Prostate gland (tissue), 2 donors: ENCODE measurements at regions not wholly inside any gene's neighbourhood (a gene's known extent, or its start where the extent isn't known, plus 50 kb on each side); places are given as distances from the start of the nearest gene placed in this dataset.

Experiments
- DNase-seq: peaks from one replicate; pipeline ENCODE4 v3.0.0-alpha.2; 2019; ENCODE audit warnings: low spot score
- H3K27ac ChIP-seq, 2 donors: fragments of 200-600 bp; sonication (generic); 2 replicates each; pipeline ENCODE4 v1.5.1; 2017 to 2019
- H3K27me3 ChIP-seq: fragments of 200-600 bp; sonication (generic); replicated peaks from 2 replicates; pipeline ENCODE4 v1.5.1; 2019; ENCODE audit not compliant: insufficient read depth
- H3K36me3 ChIP-seq, 2 donors: fragments of 200-600 bp; sonication (generic); 1 replicate in 1 of 2; 2 replicates in 1 of 2; pipeline versions ENCODE4 v1.5.1 to v1.8.1; 2017 to 2019
- H3K4me1 ChIP-seq: fragments of 200-600 bp; sonication (generic); replicated peaks from 2 replicates; pipeline ENCODE4 v1.5.1; 2019
- H3K4me3 ChIP-seq, 2 donors: fragments of 200-600 bp; sonication (generic); 2 replicates each; pipeline ENCODE4 v1.5.1; 2017 to 2019
- H3K9me3 ChIP-seq: fragments of 200-600 bp; sonication (generic); 2 replicates; pipeline ENCODE4 v1.5.1; 2017
- POLR2A ChIP-seq: fragments of 450-650 bp; IDR thresholded peaks from one replicate; pipeline ENCODE4 v1.6.1; 2016; ENCODE audit warnings: antibody characterized with exemption, mild to moderate bottlenecking
- POLR2AphosphoS5 ChIP-seq: sonication (generic); formaldehyde crosslinking; IDR thresholded peaks from one replicate; pipeline ENCODE4 v1.6.1; 2017; ENCODE audit warnings: antibody characterized with exemption
- WGBS: methylation state at CpG from one replicate; pipeline ENCODE4 v1.1.5; 2018; 5-methylcytosine and 5-hydroxymethylcytosine counted together
- intact Hi-C: fragments of 100-400 bp; cut with DNase I; formaldehyde crosslinking; loops from one replicate; pipeline ENCODE4 v1.14.2; 2022
- TF ChIP-seq, protein P1 (sequence below), 4 experiments: fragments of 200-600 bp in 2 of 4; fragments of 450-650 bp in 2 of 4; sonication (generic) in 2 of 4; IDR thresholded peaks; 1 replicate in 3 of 4; 2 replicates in 1 of 4; pipeline ENCODE4 v1.5.1; 2016 to 2019; ENCODE audit warnings: antibody characterized with exemption in 4 of 4, mild to moderate bottlenecking in 2 of 4, moderate library complexity in 2 of 4

DNA sequence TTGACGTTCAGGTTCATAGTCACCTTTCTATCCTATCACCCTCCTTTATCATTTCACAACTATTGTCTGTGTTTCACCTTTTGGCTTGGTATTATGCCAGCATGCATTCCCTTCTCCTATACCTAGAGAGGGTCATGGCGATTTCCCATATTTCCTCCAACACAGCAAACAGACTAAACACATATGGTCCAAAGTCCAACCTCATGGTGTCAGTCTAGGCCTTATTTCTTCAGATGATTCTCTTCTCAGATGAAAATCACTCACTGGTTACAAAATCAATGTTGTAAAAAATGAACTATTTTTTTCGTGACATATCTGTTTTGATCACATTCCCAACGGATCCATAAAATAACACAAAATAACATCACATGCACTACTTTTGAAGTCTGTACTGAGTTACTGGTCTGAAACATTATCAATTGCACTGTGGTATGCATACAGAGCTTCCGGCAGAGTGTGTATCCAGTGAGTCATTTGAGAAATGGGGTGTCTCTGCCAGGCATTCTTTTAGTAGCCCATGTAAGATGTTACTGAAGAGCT, 204.8 kb upstream of the GALNT5 start:
- intact Hi-C loops = no loop called here
- no peak for TF ChIP-seq POLR2A
- TF ChIP-seq POLR2AphosphoS5 = no peak
- TF ChIP-seq, protein P1, sequence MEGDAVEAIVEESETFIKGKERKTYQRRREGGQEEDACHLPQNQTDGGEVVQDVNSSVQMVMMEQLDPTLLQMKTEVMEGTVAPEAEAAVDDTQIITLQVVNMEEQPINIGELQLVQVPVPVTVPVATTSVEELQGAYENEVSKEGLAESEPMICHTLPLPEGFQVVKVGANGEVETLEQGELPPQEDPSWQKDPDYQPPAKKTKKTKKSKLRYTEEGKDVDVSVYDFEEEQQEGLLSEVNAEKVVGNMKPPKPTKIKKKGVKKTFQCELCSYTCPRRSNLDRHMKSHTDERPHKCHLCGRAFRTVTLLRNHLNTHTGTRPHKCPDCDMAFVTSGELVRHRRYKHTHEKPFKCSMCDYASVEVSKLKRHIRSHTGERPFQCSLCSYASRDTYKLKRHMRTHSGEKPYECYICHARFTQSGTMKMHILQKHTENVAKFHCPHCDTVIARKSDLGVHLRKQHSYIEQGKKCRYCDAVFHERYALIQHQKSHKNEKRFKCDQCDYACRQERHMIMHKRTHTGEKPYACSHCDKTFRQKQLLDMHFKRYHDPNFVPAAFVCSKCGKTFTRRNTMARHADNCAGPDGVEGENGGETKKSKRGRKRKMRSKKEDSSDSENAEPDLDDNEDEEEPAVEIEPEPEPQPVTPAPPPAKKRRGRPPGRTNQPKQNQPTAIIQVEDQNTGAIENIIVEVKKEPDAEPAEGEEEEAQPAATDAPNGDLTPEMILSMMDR (IDR thresholded peaks at IDR 0.05) = no peak
- no peak overlapping the region for H3K4me3 ChIP-seq
- H3K27me3 ChIP-seq = no peaks in the 10 kb centered on the region
- no peaks in the 10 kb centered on the region for H3K36me3 ChIP-seq
- H3K27ac ChIP-seq = no peak overlapping the region
- WGBS = 70% methylated on average over 5 of the region's 5 CpGs
- no peak for DNase-seq
- H3K4me1 ChIP-seq = no peaks in the 10 kb centered on the region
- H3K9me3 ChIP-seq = no peaks in the 10 kb centered on the region

DNA sequence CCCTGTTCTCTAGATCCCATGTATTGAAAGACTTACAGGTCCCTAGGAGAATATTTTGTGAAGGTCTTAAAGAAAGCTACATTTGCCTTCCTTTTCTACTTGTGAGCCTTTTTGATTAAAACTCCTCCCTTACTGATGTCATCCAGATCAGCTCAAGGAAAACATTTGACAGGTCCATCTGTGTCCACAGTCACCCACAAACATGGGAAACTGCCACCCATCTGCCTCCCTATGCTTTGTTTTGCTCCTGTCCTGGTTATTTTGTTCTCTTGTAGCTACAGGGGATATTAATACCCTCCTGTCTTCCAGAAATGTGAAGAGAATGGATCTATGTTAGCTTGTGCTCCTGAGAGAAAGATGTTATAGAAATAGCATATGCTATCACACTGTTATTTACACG, 203.6 kb upstream of the GALNT5 start:
- Histone ChIP-seq H3K27me3 (no peaks in the 10 kb centered on the region), H3K4me1 (no peaks in the 10 kb centered on the region), H3K36me3 (no peaks in the 10 kb centered on the region), H3K4me3 (no peak overlapping the region), H3K27ac (no peak overlapping the region), H3K9me3 (no peaks in the 10 kb centered on the region)
- no peak for DNase-seq
- 94% methylated on average over 1 of the region's 1 CpG for WGBS
- intact Hi-C loops = no loop called here
- TF ChIP-seq POLR2AphosphoS5 (no peak), POLR2A (no peak)
- TF ChIP-seq, protein P1 (IDR thresholded peaks at IDR 0.05) = no peak

DNA sequence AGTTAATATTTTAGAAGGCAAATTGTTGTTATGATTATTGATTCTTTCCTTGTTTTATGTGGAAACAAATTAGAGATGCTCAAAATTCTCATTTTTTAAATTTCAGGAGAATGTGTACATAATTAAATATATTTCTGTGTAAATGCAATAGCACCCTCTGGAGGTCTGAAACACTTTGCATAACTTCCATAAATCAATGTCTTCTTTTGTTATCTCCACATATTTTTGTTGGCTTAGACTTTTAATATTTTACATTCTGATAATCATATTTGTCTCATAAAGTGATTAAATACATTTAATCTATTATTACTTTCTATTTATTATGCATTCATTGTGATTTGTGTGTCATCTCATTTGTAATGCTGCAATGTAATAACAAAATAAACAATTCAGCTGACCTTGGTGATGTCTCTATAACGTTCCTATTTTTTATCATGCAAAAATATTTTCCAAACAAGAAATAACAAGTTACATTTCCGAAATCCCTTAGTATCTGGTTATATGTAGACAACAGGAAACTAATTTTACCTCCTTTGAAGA, 201.8 kb upstream of the GALNT5 start:
- DNase-seq = no peak
- H3K27ac ChIP-seq = no peak overlapping the region
- no peaks in the 10 kb centered on the region for H3K36me3 ChIP-seq
- no peak for TF ChIP-seq POLR2AphosphoS5
- TF ChIP-seq, protein P1 (IDR thresholded peaks at IDR 0.05) = peak in 2 of 4 experiments; percentile 30 to 48
- TF ChIP-seq POLR2A = no peak
- no peaks in the 10 kb centered on the region for H3K9me3 ChIP-seq
- no peak overlapping the region for H3K4me3 ChIP-seq
- WGBS = 5% methylated on average over 2 of the region's 2 CpGs
- no peaks in the 10 kb centered on the region for H3K27me3 ChIP-seq
- intact Hi-C loops = no loop called here
- H3K4me1 ChIP-seq = no peaks in the 10 kb centered on the region

DNA sequence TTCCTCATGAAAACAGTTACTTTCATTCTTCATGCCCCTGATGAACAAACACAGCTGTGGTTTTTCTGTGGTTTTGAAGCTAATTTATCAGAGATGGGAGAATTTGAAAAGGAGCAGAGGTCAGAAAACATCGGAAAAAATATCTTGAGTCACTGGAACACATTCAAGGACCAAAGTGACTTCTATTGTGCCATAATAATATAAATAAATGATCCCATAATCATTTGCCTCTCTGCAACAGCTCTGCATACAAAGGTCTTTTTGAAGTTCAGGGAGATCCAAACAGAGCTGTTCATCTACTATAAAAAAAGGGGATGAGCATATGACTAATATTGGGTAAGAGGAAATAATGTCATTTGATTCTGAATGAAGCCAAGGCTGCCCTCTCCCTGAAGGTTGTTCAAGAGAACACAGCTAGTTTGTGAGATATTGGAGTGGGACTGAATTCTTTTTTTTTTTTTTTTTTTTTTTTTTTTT, 201.3 kb upstream of the GALNT5 start:
- intact Hi-C loops = no loop called here
- Histone ChIP-seq H3K27ac (no peak overlapping the region), H3K4me1 (no peaks in the 10 kb centered on the region), H3K36me3 (no peaks in the 10 kb centered on the region), H3K27me3 (no peaks in the 10 kb centered on the region), H3K9me3 (no peaks in the 10 kb centered on the region), H3K4me3 (no peak overlapping the region)
- 5% methylated on average over 1 of the region's 1 CpG for WGBS
- TF ChIP-seq POLR2A (no peak), POLR2AphosphoS5 (no peak)
- TF ChIP-seq, protein P1 (IDR thresholded peaks at IDR 0.05) = no peak
- DNase-seq = no peak

DNA sequence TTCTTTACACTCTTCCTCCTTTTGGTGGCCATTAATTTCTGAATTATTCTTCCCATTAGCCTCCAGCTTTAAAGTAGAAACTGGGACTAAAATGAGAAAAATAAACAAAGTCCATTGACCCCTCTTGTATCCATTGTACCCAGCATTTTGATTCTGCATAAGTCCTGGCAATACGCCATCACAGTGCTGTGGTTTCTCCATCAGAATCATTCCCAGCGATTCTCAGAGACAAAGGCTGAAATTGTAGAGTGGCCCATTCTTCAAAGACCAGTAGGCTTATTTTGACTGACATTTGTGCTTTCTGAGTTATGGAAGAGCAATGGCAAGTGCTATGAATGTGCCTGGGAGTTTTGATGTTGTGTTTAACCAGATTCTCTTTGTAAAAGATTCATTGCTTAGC, 199.3 kb upstream of the GALNT5 start:
- Histone ChIP-seq H3K36me3 (no peaks in the 10 kb centered on the region), H3K4me1 (no peaks in the 10 kb centered on the region), H3K4me3 (no peak overlapping the region), H3K9me3 (no peaks in the 10 kb centered on the region), H3K27me3 (no peaks in the 10 kb centered on the region), H3K27ac (no peak overlapping the region)
- no peak for DNase-seq
- intact Hi-C loops = no loop called here
- TF ChIP-seq, protein P1 (IDR thresholded peaks at IDR 0.05) = no peak
- no peak for TF ChIP-seq POLR2AphosphoS5
- TF ChIP-seq POLR2A = no peak
- WGBS = 91% methylated on average over 2 of the region's 2 CpGs
